ENCODE measurements at regions not wholly inside any gene's neighbourhood (a gene's known extent, or its start where the extent isn't known, plus 50 kb on each side); places are given as distances from the start of the nearest gene placed in this dataset.

DNA sequence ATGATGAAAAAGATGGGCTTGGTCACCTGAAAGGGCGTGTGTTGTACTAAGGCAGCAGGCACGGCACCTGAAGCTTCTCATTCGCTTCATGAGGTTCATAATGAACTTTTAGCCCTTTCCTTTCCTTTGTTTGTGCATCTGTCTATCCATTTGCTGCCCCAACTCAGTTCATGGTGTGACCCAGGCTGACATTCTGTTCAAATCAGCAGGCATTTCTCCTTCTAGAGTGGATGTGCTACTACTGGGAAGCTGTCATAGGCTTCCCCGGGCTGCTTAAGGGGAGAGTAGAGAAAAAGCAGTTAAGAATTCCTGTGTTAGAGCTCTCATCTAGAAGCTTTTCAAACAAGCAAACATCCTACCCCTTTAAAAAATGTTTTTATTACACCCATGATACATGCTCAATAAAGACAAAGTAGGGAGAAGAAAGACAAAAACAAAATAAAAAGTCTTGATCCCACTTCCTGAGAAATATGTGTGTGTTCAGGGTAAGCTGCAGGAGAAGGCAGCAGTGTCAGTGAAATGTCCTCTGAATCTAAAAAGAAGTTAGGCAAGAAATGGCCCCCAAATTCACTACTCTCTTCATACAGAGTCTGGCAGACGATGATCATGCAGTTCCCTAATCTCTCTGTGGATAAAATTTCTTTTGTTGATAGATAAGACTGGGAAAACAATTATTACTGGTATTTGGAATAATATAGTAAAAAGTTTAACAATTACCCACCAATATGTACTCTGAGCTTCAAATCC lies 136.9 kb upstream of the PFN2 start:
- TF ChIP-seq, protein P1, sequence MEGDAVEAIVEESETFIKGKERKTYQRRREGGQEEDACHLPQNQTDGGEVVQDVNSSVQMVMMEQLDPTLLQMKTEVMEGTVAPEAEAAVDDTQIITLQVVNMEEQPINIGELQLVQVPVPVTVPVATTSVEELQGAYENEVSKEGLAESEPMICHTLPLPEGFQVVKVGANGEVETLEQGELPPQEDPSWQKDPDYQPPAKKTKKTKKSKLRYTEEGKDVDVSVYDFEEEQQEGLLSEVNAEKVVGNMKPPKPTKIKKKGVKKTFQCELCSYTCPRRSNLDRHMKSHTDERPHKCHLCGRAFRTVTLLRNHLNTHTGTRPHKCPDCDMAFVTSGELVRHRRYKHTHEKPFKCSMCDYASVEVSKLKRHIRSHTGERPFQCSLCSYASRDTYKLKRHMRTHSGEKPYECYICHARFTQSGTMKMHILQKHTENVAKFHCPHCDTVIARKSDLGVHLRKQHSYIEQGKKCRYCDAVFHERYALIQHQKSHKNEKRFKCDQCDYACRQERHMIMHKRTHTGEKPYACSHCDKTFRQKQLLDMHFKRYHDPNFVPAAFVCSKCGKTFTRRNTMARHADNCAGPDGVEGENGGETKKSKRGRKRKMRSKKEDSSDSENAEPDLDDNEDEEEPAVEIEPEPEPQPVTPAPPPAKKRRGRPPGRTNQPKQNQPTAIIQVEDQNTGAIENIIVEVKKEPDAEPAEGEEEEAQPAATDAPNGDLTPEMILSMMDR (IDR thresholded peaks at IDR 0.05) = no peak
- no peak for TF ChIP-seq POLR2A (IDR thresholded peaks at IDR 0.05)
